VCaP (cell line): ENCODE measurements at regions not wholly inside any gene's neighbourhood (a gene's known extent, or its start where the extent isn't known, plus 50 kb on each side); places are given as distances from the start of the nearest gene placed in this dataset.

Experiments
- H3K27ac ChIP-seq: fragments of 450-650 bp; 2 replicates; pipeline ENCODE4 v1.5.1; 2017
- TF ChIP-seq, protein P1 (sequence below): fragments of 450-650 bp; conservative IDR thresholded peaks from 2 replicates; pipeline ENCODE4 v1.5.1; 2017; ENCODE audit warnings: mild to moderate bottlenecking, moderate library complexity

DNA sequence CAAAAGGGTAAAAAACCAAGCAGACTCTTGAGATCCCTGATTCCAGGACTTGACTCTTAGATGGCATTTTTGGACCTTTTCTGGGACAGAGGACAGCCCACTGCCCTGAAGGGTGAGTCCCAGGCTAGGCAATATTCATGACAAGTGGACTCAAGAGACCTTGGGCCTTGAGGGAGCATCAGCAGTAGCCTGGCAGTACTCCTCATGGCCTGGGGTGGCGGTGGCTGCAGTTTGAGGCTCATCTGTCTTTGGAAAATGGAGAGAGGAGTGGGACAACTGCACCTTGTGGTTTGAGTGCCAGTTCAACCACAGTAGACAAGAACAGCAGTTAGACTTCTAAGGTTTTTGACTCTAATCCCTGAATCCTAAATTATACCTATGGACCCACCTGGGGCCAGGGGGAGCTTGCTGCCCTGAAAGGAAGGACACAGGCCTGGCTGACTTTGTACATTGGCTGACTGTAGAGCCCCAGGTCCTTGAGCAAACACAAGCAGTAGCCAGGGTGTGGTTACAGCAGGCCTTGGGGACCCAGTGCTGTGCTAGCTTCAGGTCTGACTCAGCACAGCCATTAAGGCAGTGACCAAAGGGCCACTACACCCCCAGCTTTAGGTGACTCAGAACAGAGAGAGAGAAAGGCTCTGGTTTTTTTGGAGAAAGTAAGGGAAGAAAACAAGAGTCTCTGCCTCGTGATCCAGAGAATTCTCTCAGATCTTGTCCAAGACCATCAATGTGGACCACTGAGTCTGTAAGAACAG is 1023.2 kb downstream of the KCNT2 start:
- TF ChIP-seq, protein P1, sequence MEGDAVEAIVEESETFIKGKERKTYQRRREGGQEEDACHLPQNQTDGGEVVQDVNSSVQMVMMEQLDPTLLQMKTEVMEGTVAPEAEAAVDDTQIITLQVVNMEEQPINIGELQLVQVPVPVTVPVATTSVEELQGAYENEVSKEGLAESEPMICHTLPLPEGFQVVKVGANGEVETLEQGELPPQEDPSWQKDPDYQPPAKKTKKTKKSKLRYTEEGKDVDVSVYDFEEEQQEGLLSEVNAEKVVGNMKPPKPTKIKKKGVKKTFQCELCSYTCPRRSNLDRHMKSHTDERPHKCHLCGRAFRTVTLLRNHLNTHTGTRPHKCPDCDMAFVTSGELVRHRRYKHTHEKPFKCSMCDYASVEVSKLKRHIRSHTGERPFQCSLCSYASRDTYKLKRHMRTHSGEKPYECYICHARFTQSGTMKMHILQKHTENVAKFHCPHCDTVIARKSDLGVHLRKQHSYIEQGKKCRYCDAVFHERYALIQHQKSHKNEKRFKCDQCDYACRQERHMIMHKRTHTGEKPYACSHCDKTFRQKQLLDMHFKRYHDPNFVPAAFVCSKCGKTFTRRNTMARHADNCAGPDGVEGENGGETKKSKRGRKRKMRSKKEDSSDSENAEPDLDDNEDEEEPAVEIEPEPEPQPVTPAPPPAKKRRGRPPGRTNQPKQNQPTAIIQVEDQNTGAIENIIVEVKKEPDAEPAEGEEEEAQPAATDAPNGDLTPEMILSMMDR = no peak
- H3K27ac ChIP-seq = no peak overlapping the region

DNA sequence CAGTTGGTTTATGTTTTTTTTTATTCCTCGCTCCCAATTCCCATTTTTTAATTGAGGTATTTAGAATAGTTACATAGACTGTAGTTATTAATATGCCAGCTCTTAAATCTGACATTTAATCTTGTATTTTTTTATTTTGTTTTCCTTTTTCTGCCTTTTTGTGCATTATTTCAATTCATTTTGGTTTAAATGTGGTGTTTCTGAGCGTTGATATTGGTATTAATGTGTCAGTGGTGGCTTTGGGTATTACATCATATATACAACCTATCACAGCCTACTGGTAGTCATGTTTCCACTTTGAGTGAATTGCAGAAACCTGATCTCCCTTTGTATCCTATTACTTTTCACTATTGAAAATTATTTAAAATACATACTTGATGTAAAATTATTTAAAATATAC is 1027.3 kb downstream of the KCNT2 start:
- TF ChIP-seq, protein P1 = 0 out of 2 replicates have a peak, but pooled peaks have one; percentile 16
- H3K27ac ChIP-seq = no peak overlapping the region

DNA sequence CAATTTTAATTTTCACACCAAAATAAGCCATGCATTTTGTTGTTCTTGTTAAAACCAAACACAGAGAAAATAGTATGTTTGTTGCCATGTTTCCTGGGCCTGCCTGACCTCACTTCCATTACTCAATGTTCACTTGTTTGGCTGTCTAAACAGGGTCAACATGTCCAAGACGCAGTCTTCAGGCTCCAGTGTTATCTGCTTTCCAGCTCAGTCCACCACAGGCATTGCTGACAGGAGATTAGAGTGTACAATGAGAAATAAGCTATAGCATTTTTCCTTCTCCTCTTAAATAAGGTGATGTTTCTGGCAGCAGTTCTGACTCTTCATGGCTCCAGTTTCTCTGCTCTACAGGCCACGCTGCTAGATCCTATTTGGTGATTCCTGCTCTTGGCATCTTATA is 1030.5 kb downstream of the KCNT2 start:
- no peak overlapping the region for H3K27ac ChIP-seq
- TF ChIP-seq, protein P1 = no peak

DNA sequence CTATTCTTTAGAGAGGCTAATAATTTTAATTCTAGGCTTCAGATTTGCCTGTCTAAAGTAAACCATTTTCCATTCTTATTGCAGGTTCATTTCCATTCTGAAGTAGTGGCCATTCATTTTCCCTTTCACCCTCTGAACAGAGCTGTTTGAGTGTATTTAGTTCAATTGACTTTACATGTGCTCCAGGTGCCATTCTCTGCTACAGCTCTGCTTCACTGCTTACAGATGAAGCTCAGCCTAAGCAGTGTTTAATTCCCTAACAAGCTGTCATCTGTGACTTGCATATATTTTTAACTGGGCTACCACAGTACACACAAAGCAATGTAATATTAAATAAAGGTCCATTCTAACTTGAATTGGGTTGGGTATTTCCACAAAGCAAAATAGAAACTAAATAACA is 1031.6 kb downstream of the KCNT2 start:
- H3K27ac ChIP-seq = no peak overlapping the region
- TF ChIP-seq, protein P1 = no peak

DNA sequence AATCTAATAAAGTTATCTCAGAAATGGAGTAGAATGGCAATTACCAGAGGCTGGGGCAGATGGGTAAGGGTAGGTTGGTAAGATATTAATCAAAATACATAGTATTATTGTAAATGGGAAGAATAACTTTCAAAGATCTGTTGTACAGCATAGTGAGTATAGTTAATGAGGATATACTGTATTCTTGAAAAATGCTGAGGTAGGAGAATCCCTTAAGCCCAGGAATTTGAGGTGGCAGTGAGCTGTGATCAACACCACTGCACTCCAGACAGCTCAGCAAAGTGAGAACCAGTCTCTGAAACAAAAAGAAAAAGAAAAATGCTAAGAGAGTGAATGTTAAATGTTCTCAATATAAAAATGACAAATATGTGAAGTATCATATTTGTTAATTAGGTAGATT is 1033.7 kb downstream of the KCNT2 start:
- H3K27ac ChIP-seq = no peak overlapping the region
- TF ChIP-seq, protein P1 = no peak

DNA sequence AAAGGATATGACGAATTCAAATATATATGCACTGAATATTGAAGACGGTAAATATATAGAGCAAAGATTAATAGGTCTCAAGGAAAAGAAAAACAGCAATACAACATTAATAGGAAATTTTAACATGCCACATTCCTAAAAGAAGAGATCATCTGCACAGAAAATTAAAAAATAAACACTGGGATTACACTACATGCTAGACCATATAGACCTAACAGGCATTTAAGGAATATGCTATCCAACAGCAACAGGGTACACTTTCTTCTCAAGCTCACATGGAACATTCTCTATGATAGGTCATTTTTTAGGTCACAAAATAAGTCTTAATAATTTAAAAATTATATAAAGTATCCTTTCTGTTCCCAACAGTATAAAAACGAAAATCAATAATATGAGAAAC is 1038.3 kb downstream of the KCNT2 start:
- H3K27ac ChIP-seq = no peak overlapping the region
- TF ChIP-seq, protein P1 = no peak

DNA sequence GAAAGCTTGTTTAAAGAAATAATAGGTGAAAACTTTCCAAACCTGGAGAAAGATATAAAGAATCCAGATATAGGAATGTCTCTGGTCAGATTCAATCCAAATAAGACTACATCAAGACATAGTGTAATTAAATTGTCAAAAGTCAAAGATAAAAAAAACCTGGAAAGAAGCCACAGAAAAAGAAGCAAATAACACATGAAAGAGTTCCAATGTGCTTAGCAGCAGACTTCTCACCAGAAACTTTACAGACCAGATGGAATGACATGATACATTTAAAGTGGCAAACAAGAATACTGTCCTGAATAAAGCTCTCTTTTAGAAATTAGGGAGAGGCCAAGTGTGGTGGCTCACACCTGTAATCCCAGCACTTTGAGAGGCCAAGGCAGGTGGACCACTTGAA is 1039.9 kb downstream of the KCNT2 start:
- H3K27ac ChIP-seq = no peak overlapping the region
- TF ChIP-seq, protein P1 = no peak
